BLaER1 treated with 17β-estradiol and CSF1 and Interleukin-3, amounts not matched to agents 10 nM and 100 nM (cell line): ENCODE measurements at regions not wholly inside any gene's neighbourhood (a gene's known extent, or its start where the extent isn't known, plus 50 kb on each side); places are given as distances from the start of the nearest gene placed in this dataset.
A peak's percentile ranks its signal among the peaks of the same experiment; 100 is the strongest.
"Not testable (repeated sequence)": the region's sequence is repeated elsewhere in the genome, so short reads cannot be mapped to it uniquely, and the experiment has no call there.

Experiments
- H3K27ac ChIP-seq, 11 experiments: shearing (Covaris generic); formaldehyde crosslinking; 2 replicates each; pipeline ENCODE4 v1.8.1; 2022
- H3K27me3 ChIP-seq, 11 experiments: shearing (Covaris generic); formaldehyde crosslinking; 2 replicates each; pipeline ENCODE4 v1.8.1; 2022
- H3K36me3 ChIP-seq, 11 experiments: shearing (Covaris generic); formaldehyde crosslinking; 2 replicates each; pipeline ENCODE4 v1.8.1; 2022
- H3K4me1 ChIP-seq, 10 experiments: shearing (Covaris generic); formaldehyde crosslinking; 2 replicates each; pipeline ENCODE4 v1.8.1; 2022
- H3K4me2 ChIP-seq, 11 experiments: shearing (Covaris generic); formaldehyde crosslinking; 2 replicates each; pipeline ENCODE4 v1.8.1; 2022
- H3K4me3 ChIP-seq, 10 experiments: shearing (Covaris generic); formaldehyde crosslinking; 2 replicates each; pipeline ENCODE4 v1.8.1; 2022
- H3K9ac ChIP-seq, 11 experiments: shearing (Covaris generic); formaldehyde crosslinking; 2 replicates each; pipeline ENCODE4 v1.8.1; 2022
- H3K9me3 ChIP-seq, 11 experiments: shearing (Covaris generic); formaldehyde crosslinking; replicated peaks in 1 of 11; 2 replicates each; pipeline ENCODE4 v1.8.1; 2022
- H4K20me1 ChIP-seq, 11 experiments: shearing (Covaris generic); formaldehyde crosslinking; 2 replicates each; pipeline ENCODE4 v1.8.1; 2022
- Cebpa-rat ChIP-seq, 11 experiments: shearing (Covaris generic); IDR thresholded peaks; 2 replicates each; pipeline ENCODE4 v1.8.1; 2022

DNA sequence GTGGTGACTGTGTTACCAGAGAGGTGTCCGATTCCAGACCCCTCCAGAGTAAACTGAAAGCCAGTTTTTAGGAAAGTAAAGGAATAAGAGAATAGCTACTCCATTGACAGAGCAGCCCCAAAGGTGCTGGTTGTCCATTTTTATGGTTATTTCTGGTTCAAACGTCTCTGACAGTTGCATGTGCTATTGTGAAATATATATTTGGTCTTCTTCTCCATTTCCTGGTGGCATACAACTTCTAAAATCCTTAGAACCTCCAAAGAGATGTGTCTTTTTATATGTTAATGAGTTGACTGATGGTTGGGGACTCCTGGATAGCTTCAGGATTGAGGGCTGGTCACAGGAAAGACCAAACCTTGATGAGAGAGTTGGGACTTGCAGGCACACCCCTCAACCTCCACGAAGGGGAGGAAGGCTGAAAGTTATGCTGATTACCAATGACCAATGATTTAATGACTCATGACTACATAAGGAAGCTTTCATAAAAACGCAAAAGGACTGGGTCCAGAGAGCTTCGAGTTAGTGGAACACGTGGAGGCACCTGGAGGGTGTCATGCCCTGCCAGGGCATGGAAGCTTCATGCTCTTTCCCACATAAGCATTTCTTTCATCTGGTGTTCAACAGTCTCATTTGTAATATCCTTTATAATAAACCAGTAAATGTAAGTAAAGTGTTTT is 100.7 kb downstream of the SLC16A1 start:
- H3K4me1 ChIP-seq, result no peaks in the 10 kb centered on the region
- no peak for TF ChIP-seq Cebpa-rat (IDR thresholded peaks at IDR 0.05)
- no peak overlapping the region for H3K27ac ChIP-seq
- no peak overlapping the region for H3K4me2 ChIP-seq
- no peak overlapping the region for H3K9ac ChIP-seq
- H4K20me1 ChIP-seq, result no peaks in the 10 kb centered on the region
- peaks cover 0 to 18% (median 0%) of the 10 kb centered on the region in 11 experiments; a peak in 4 of 22 replicates for H3K9me3 ChIP-seq
- H3K4me3 ChIP-seq, result no peak overlapping the region
- peaks cover 9 to 19% (median 14%) of the 10 kb centered on the region in 11 experiments for H3K27me3 ChIP-seq
- H3K36me3 ChIP-seq, result no peaks in the 10 kb centered on the region

DNA sequence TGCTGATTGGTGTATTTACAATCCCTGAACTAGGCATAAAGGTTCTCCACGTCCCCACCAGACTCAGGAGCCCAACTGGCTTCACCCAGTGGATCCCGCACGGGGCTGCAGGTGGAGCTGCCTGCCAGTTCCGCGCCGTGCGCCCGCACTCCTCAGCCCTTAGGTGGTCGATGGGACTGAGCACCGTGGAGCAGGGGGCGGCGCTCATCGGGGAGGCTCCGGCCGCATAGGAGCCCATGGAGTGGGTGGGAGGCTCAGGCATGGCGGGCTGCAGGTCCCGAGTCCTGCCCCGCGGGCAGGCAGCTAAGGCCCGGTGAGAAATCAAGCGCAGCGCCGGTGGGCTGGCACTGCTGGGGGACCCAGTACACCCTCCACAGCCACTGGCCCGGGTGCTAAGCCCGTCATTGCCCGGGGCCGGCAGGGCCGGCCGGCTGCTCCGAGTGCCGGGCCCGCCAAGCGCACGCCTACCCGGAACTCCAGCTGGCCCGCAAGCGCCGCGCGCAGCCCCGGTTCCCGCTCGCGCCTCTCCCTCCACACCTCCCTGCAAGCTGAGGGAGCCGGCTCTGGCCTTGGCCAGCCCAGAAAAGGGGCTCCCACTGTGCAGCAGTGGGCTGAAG is 101.5 kb downstream of the SLC16A1 start:
- H3K27ac ChIP-seq, H3K4me1 ChIP-seq, H3K36me3 ChIP-seq, H3K4me3 ChIP-seq, H3K4me2 ChIP-seq, H3K9ac ChIP-seq, H4K20me1 ChIP-seq: not testable (repeated sequence)
- peaks cover 0 to 18% (median 0%) of the 10 kb centered on the region in 11 experiments; a peak in 4 of 22 replicates for H3K9me3 ChIP-seq
- peaks cover 17 to 27% (median 22%) of the 10 kb centered on the region in 11 experiments for H3K27me3 ChIP-seq

GRCh38 chr1:112853915-112854314 is 102.1 kb downstream of the SLC16A1 start:
- H3K4me1 ChIP-seq, result peaks cover 4 to 12% (median 10%) of the 10 kb centered on the region in 10 experiments; a peak in 17 of 20 replicates
- not testable (repeated sequence) for H3K9ac ChIP-seq, H3K4me3 ChIP-seq, H3K36me3 ChIP-seq, H3K27ac ChIP-seq, H3K4me2 ChIP-seq, H4K20me1 ChIP-seq
- H3K9me3 ChIP-seq, result peaks cover 0 to 18% (median 0%) of the 10 kb centered on the region in 11 experiments; a peak in 4 of 22 replicates
- H3K27me3 ChIP-seq, result peaks cover 23 to 33% (median 28%) of the 10 kb centered on the region in 11 experiments

DNA sequence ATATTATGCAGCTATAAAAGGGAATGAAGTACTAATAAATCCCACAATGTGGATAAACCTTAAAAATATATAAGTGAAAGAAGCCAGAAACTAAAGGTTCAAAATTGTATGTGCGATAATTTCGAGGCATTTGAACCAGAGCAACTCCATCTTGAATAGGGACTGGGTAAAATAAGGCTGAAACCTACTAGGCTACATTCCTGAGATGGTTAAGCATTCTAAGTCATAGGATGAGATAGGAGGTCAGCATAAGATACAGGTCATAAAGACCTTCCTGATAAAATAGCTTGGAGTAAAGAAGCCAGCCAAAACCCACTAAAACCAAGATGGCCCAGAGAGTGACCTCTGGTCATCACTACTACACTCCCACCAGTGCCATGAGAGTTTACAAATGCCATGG is 103.1 kb downstream of the SLC16A1 start:
- H3K9ac ChIP-seq, result no peak overlapping the region
- peaks cover 0 to 18% (median 0%) of the 10 kb centered on the region in 11 experiments; a peak in 4 of 22 replicates for H3K9me3 ChIP-seq
- H3K4me3 ChIP-seq, result no peak overlapping the region
- H3K27ac ChIP-seq, result no peak overlapping the region
- H3K36me3 ChIP-seq, result no peaks in the 10 kb centered on the region
- H4K20me1 ChIP-seq, result 0 out of 22 replicates have a peak, but pooled peaks cover 0 to 6% (median 0%) of the 10 kb centered on the region in 11 experiments
- peaks cover 28 to 40% (median 36%) of the 10 kb centered on the region in 11 experiments for H3K27me3 ChIP-seq
- no peak overlapping the region for H3K4me2 ChIP-seq
- H3K4me1 ChIP-seq, result peaks cover 4 to 12% (median 10%) of the 10 kb centered on the region in 10 experiments; a peak in 17 of 20 replicates
- TF ChIP-seq Cebpa-rat (IDR thresholded peaks at IDR 0.05), result no peak

- H3K4me2 ChIP-seq, result no peak overlapping the region
- H3K4me1 ChIP-seq, result peaks cover 4 to 12% (median 10%) of the 10 kb centered on the region in 10 experiments; a peak in 17 of 20 replicates
- TF ChIP-seq Cebpa-rat (IDR thresholded peaks at IDR 0.05), result no peak
- H3K36me3 ChIP-seq, result no peaks in the 10 kb centered on the region
- H3K9me3 ChIP-seq, result peaks cover 0 to 18% (median 0%) of the 10 kb centered on the region in 11 experiments; a peak in 4 of 22 replicates
- no peak overlapping the region for H3K9ac ChIP-seq
- H3K27me3 ChIP-seq, result peaks cover 28 to 40% (median 36%) of the 10 kb centered on the region in 11 experiments
- H3K4me3 ChIP-seq, result no peak overlapping the region
- no peak overlapping the region for H3K27ac ChIP-seq
- 0 out of 22 replicates have a peak, but pooled peaks cover 0 to 6% (median 0%) of the 10 kb centered on the region in 11 experiments for H4K20me1 ChIP-seq
Measured at GRCh38 chr1:112852276-112852675, 103.7 kb downstream of the SLC16A1 start.

GRCh38 chr1:112850034-112850757 is 105.8 kb downstream of the SLC16A1 start:
- no peaks in the 10 kb centered on the region for H3K36me3 ChIP-seq
- H3K4me1 ChIP-seq, result peaks cover 4 to 12% (median 10%) of the 10 kb centered on the region in 10 experiments; a peak in 17 of 20 replicates
- peak overlapping the region; percentile 47 to 64 (median 54) for H3K4me3 ChIP-seq
- peak overlapping the region in 9 of 11 experiments; percentile 1 to 59 (median 26); a peak in 10 of 22 replicates for H3K9ac ChIP-seq
- H3K27ac ChIP-seq, result no peak overlapping the region
- H3K27me3 ChIP-seq, result peaks cover 28 to 40% (median 36%) of the 10 kb centered on the region in 11 experiments
- H4K20me1 ChIP-seq, result 0 out of 22 replicates have a peak, but pooled peaks cover 0 to 6% (median 0%) of the 10 kb centered on the region in 11 experiments
- peaks cover 0 to 18% (median 0%) of the 10 kb centered on the region in 11 experiments; a peak in 4 of 22 replicates for H3K9me3 ChIP-seq
- no peak for TF ChIP-seq Cebpa-rat (IDR thresholded peaks at IDR 0.05)
- peak overlapping the region; percentile 78 to 95 (median 88) for H3K4me2 ChIP-seq

- peak overlapping the region; percentile 78 to 95 (median 88) for H3K4me2 ChIP-seq
- peaks cover 0 to 14% (median 0%) of the 10 kb centered on the region in 11 experiments; a peak in 4 of 22 replicates for H3K9me3 ChIP-seq
- H4K20me1 ChIP-seq, result 0 out of 22 replicates have a peak, but pooled peaks cover 0 to 6% (median 0%) of the 10 kb centered on the region in 11 experiments
- peak overlapping the region; percentile 47 to 64 (median 54) for H3K4me3 ChIP-seq
- peaks cover 4 to 12% (median 10%) of the 10 kb centered on the region in 10 experiments; a peak in 17 of 20 replicates for H3K4me1 ChIP-seq
- TF ChIP-seq Cebpa-rat (IDR thresholded peaks at IDR 0.05), result no peak
- no peak overlapping the region for H3K27ac ChIP-seq
- H3K27me3 ChIP-seq, result peaks cover 28 to 40% (median 36%) of the 10 kb centered on the region in 11 experiments
- no peaks in the 10 kb centered on the region for H3K36me3 ChIP-seq
- peak overlapping the region in 9 of 11 experiments; percentile 1 to 59 (median 26); a peak in 12 of 22 replicates for H3K9ac ChIP-seq
Measured at GRCh38 chr1:112849425-112850033, 106.5 kb downstream of the SLC16A1 start.

- TF ChIP-seq Cebpa-rat (IDR thresholded peaks at IDR 0.05), result no peak
- H3K4me1 ChIP-seq, result peaks cover 30 to 46% (median 36%) of the 10 kb centered on the region in 10 experiments
- no peaks in the 10 kb centered on the region for H3K9me3 ChIP-seq
- no peaks in the 10 kb centered on the region for H3K27me3 ChIP-seq
- H3K9ac ChIP-seq, result no peak overlapping the region
- H3K4me3 ChIP-seq, result no peak overlapping the region
- H3K27ac ChIP-seq, result peak overlapping the region in 3 of 11 experiments; percentile 19 to 52 (median 43); a peak in 5 of 22 replicates
- peak overlapping the region; percentile 61 to 91 (median 74) for H3K4me2 ChIP-seq
- no peaks in the 10 kb centered on the region for H3K36me3 ChIP-seq
- H4K20me1 ChIP-seq, result 0 out of 22 replicates have a peak, but pooled peaks cover 0 to 9% (median 0%) of the 10 kb centered on the region in 11 experiments
Measured at GRCh38 chr1:112841825-112842224, 114.2 kb downstream of the SLC16A1 start.
